ENCODE measurements at regions not wholly inside any gene's neighbourhood (a gene's known extent, or its start where the extent isn't known, plus 50 kb on each side); places are given as distances from the start of the nearest gene placed in this dataset.

DNA sequence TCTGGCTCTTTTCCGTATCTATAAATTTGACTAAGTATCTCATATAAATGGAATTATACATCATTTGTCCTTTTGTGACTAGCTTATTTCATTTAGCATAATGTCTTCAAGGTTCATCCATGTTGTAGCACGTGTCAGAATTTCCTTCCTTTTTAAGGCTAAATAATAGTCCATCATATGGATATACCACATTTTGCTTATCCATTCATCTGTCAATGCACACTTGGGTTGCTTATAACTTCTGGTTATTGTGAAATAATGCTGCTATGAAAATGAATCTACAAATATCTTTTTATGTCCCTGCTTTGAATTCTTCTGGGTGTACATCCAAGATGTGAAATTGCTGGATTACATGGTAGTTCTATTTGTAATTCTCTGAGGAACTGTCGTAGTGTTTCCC lies 119.6 kb downstream of the RHOU start:
- no peaks in the 10 kb centered on the region for H3K9me3 ChIP-seq (ENCODE audit: control insufficient read depth, low read length)
- no peak overlapping the region for H3K9ac ChIP-seq
- H3K79me2 ChIP-seq: no peaks in the 10 kb centered on the region
- no peaks in the 10 kb centered on the region for H3K27me3 ChIP-seq (ENCODE audit: control insufficient read depth, insufficient read depth, low read length)
- no peak overlapping the region for H3K4me2 ChIP-seq (ENCODE audit: low read length)
- TF ChIP-seq, protein P1, sequence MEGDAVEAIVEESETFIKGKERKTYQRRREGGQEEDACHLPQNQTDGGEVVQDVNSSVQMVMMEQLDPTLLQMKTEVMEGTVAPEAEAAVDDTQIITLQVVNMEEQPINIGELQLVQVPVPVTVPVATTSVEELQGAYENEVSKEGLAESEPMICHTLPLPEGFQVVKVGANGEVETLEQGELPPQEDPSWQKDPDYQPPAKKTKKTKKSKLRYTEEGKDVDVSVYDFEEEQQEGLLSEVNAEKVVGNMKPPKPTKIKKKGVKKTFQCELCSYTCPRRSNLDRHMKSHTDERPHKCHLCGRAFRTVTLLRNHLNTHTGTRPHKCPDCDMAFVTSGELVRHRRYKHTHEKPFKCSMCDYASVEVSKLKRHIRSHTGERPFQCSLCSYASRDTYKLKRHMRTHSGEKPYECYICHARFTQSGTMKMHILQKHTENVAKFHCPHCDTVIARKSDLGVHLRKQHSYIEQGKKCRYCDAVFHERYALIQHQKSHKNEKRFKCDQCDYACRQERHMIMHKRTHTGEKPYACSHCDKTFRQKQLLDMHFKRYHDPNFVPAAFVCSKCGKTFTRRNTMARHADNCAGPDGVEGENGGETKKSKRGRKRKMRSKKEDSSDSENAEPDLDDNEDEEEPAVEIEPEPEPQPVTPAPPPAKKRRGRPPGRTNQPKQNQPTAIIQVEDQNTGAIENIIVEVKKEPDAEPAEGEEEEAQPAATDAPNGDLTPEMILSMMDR (IDR thresholded peaks at IDR 0.05): no peak
- H2AFZ ChIP-seq: no peak overlapping the region
- no peaks in the 10 kb centered on the region for H3K4me1 ChIP-seq
- no peaks in the 10 kb centered on the region for H3K36me3 ChIP-seq (ENCODE audit: control insufficient read depth, insufficient read depth, low read length)
- no peak overlapping the region for H3K4me3 ChIP-seq (ENCODE audit: low read depth, low read length)
- H3K27ac ChIP-seq: no peak overlapping the region

DNA sequence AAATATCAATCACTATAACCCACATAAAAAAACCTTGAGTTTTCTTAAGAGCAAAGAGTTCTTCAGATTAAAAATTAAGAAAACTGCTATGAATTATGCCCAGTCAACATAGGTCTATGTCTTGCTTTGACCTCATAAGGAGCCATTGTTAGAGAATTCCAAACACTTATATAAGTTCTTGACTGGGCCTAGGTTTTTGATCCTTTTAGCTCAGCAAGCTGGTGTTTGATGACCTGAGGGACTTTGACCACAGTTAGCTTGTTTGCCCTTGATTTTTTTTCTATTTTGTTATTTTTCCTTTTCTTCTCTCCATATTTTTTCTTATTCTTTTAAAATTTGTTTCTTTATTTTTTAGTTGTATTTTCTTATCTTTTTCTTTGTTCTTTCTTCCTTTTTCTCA lies 122.3 kb downstream of the RHOU start:
- H3K4me3 ChIP-seq (ENCODE audit: low read depth, low read length): no peak overlapping the region
- H3K9me3 ChIP-seq (ENCODE audit: control insufficient read depth, low read length): no peaks in the 10 kb centered on the region
- no peak overlapping the region for H3K27ac ChIP-seq

DNA sequence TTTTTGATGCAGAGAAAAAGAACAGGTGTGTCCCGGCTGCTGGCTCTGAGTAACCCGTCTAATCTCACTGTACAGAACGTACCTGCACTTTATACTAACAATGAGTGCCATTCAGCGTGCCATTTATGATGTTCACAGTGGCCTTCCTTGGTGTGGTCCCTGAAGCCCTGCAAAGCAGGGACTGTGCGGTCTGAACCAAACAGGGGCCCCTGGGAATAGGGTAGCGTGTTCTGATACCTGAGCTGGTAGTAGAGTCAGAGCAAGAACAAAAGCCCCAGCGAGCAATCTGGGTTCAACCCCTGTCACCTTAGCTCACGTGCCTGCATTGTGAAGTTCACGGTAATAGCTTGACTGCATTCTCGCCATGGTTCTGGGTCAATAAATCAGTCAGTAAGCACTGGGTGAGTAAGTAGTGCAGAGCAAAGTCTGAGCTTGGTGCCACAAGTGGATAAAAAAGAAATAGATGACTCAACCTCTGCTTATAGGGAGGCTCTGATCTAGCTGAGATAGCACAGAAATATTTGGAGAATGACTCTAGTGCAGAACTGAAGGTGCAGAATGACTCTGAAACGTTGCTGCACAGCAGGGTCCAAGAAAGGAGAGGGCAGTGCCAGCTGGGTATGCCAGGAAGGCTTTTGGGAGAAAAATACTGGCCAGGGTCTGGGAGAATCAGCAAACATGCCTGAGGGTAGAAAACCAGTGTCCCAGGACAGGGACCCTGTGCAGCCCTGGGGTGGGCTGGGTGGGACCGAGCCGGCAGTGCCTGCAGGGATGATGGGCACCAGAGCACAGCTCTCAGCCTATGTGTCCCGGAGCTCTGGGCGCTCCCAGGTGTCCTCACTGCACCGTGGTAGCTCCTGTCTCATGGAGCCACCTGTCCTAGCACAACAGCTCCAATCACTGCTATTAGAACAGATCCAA lies 125.9 kb downstream of the RHOU start:
- H3K27me3 ChIP-seq (ENCODE audit: control insufficient read depth, insufficient read depth, low read length): no peaks in the 10 kb centered on the region

More for the DNA sequence above, 122.3 kb downstream of the RHOU start:
- Histone ChIP-seq H3K4me1 (no peaks in the 10 kb centered on the region), H3K27me3 (ENCODE audit: control insufficient read depth, insufficient read depth, low read length) (no peaks in the 10 kb centered on the region), H3K36me3 (ENCODE audit: control insufficient read depth, insufficient read depth, low read length) (no peaks in the 10 kb centered on the region), H3K9ac (no peak overlapping the region), H2AFZ (no peak overlapping the region), H3K79me2 (no peaks in the 10 kb centered on the region), H3K4me2 (ENCODE audit: low read length) (no peak overlapping the region)
- TF ChIP-seq, protein P1 (IDR thresholded peaks at IDR 0.05): no peak

DNA sequence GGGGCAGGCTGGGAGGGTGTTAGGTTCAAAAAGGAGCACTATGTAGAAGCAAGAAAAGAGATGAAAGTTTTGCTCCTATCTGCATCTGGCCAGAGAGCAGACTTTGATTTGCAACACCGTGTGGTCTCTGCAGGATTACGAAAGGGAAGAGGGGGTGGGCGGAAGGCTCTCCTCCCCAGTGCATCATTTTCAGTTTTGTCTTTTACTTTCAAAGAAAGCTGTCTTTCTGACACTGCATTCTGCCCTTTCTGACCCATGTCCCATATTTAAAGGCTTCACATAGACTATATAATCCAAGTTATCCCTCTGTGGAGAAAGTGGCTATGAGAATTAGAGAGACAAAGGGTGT lies 126.5 kb downstream of the RHOU start:
- TF ChIP-seq, protein P1 (IDR thresholded peaks at IDR 0.05): no peak
- Histone ChIP-seq H3K4me1 (no peaks in the 10 kb centered on the region), H3K9ac (no peak overlapping the region), H3K79me2 (no peaks in the 10 kb centered on the region), H3K4me2 (ENCODE audit: low read length) (no peak overlapping the region), H2AFZ (no peak overlapping the region), H3K9me3 (ENCODE audit: control insufficient read depth, low read length) (no peaks in the 10 kb centered on the region), H3K36me3 (ENCODE audit: control insufficient read depth, insufficient read depth, low read length) (no peaks in the 10 kb centered on the region), H3K4me3 (ENCODE audit: low read depth, low read length) (no peak overlapping the region), H3K27me3 (ENCODE audit: control insufficient read depth, insufficient read depth, low read length) (no peaks in the 10 kb centered on the region), H3K27ac (no peak overlapping the region)

More for the DNA sequence above, 125.9 kb downstream of the RHOU start:
- no peak overlapping the region for H3K27ac ChIP-seq
- no peaks in the 10 kb centered on the region for H3K9me3 ChIP-seq (ENCODE audit: control insufficient read depth, low read length)
- H2AFZ ChIP-seq: no peak overlapping the region
- no peaks in the 10 kb centered on the region for H3K4me1 ChIP-seq
- H3K4me3 ChIP-seq (ENCODE audit: low read depth, low read length): no peak overlapping the region
- TF ChIP-seq, protein P1 (IDR thresholded peaks at IDR 0.05): no peak
- no peaks in the 10 kb centered on the region for H3K36me3 ChIP-seq (ENCODE audit: control insufficient read depth, insufficient read depth, low read length)
- H3K79me2 ChIP-seq: no peaks in the 10 kb centered on the region
- H3K9ac ChIP-seq: no peak overlapping the region
- H3K4me2 ChIP-seq (ENCODE audit: low read length): no peak overlapping the region

Measured in parathyroid adenoma (tissue), 2 donors.